Panc1 (cell line): ENCODE measurements at regions not wholly inside any gene's neighbourhood (a gene's known extent, or its start where the extent isn't known, plus 50 kb on each side); places are given as distances from the start of the nearest gene placed in this dataset.

Source experiments
- ATAC-seq: fragments of 200-7000 bp; cut with Tn5 transposase; 2 replicates; pipeline ENCODE4 v1.9.1; 2020; ENCODE audit warnings: mild to moderate bottlenecking, moderate library complexity
- BruUV-seq: library from RNA; stranded (reverse); fragments of 400-500 nt; replicated peaks from 2 replicates; lab custom pipeline; 2021; lab: Mats Ljungman, UMichigan
- CTCF ChIA-PET: fragments of 300-600 bp; sonication (Branson Sonifier 250); formaldehyde crosslinking; loops from one replicate; lab custom pipeline; 2022; ENCODE audit warnings: antibody characterized with exemption; lab: Charles Lee
- POLR2A ChIA-PET: fragments of 300-600 bp; sonication (Branson Sonifier 250); formaldehyde crosslinking; loops from one replicate; lab custom pipeline; 2022; ENCODE audit warnings: antibody characterized with exemption; lab: Charles Lee
- DNase-seq: peaks from one replicate; pipeline ENCODE4 v3.0.0-alpha.2; 2010; ENCODE audit warnings: low read depth, low spot score
- H3K27ac ChIP-seq: 2 replicates; pipeline ENCODE4 v1.5.1; 2011; ENCODE audit warnings: mild to moderate bottlenecking, low read length, inconsistent platforms
- H3K27me3 ChIP-seq: fragments of 200-500 bp; sonication (Bioruptor generic); 2 replicates; pipeline ENCODE4 v1.6.0; 2014; ENCODE audit warnings: low read length, inconsistent platforms; ENCODE audit not compliant: control insufficient read depth, insufficient read depth
- H3K36me3 ChIP-seq: fragments of 200-500 bp; sonication (Bioruptor generic); 2 replicates; pipeline ENCODE4 v1.5.1; 2014; ENCODE audit warnings: inconsistent platforms, mild to moderate bottlenecking, low read length, moderate library complexity; ENCODE audit not compliant: control insufficient read depth, insufficient read depth
- H3K4me1 ChIP-seq: 2 replicates; pipeline ENCODE4 v1.5.1; 2011; ENCODE audit warnings: inconsistent platforms, mild to moderate bottlenecking, low read length, moderate library complexity; ENCODE audit not compliant: control insufficient read depth, insufficient read depth
- H3K4me3 ChIP-seq, 2 experiments: 2 replicates each; pipeline ENCODE4 v1.5.1; 2011 to 2012; ENCODE audit warnings: low read depth in 2 of 2, low read length in 2 of 2, mild to moderate bottlenecking in 2 of 2, inconsistent platforms in 1 of 2, moderate library complexity in 1 of 2
- H3K9me3 ChIP-seq: fragments of 200-500 bp; sonication (Bioruptor generic); 2 replicates; pipeline ENCODE4 v1.5.1; 2014; ENCODE audit warnings: low read depth, mild to moderate bottlenecking, inconsistent platforms, low read length, moderate library complexity; ENCODE audit not compliant: control insufficient read depth, insufficient read depth
- POLR2AphosphoS5 ChIP-seq: IDR thresholded peaks from 2 replicates; pipeline ENCODE4 v1.6.1; 2012; ENCODE audit warnings: mild to moderate bottlenecking, low read depth, low read length, moderate library complexity
- SIN3A ChIP-seq: IDR thresholded peaks from 2 replicates; pipeline ENCODE4 v1.6.1; 2012; ENCODE audit warnings: low read depth, mild to moderate bottlenecking, low read length, moderate library complexity, borderline replicate concordance; ENCODE audit not compliant: insufficient read depth
- TCF7L2 ChIP-seq: IDR thresholded peaks from 2 replicates; pipeline ENCODE4 v1.6.1; 2011; ENCODE audit warnings: mild to moderate bottlenecking, low read depth, low read length, inconsistent platforms
- in situ Hi-C: cut with HindIII; loops from 2 replicates; pipeline ENCODE4 v1.10.0; 2016; ENCODE audit warnings: low sequenced_read_pairs, low pct_unique_long_range_greater_than_20kb
- intact Hi-C: fragments of 100-400 bp; cut with micrococcal nuclease; formaldehyde crosslinking; loops from one replicate; pipeline ENCODE4 v1.10.0; 2022; ENCODE audit not compliant: unreplicated experiment
- TF ChIP-seq, protein P1 (sequence below): fragments of 450-650 bp; IDR thresholded peaks from 2 replicates; pipeline ENCODE4 v1.5.1; 2017; ENCODE audit warnings: mild to moderate bottlenecking
- TF ChIP-seq, protein P2 (sequence below), 2 experiments: IDR thresholded peaks; 2 replicates each; pipeline ENCODE4 v1.6.1; 2011 to 2012; ENCODE audit warnings: low read depth in 2 of 2, control low read depth in 1 of 2, low read length in 1 of 2, mild to moderate bottlenecking in 1 of 2, moderate library complexity in 1 of 2; ENCODE audit not compliant: insufficient read depth in 1 of 2

DNA sequence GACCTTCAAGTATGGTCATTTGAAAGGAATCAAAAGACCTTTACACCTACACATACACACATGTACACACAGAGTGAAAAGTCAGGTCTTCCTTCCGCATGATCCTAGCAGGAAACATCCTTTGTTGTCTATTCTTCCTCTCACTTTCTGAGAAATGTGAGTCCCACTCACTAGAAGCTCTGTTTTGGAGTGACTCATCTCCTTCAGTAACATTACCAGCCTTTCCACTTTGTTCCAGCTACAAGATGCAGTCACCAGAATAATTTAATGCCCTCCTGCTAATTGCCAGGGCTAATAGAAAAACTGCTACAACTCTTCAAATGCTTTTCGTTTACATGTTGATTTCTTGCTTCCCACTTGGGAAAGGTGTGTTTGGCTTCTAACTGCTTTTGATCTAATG, 417.3 kb downstream of the RASEF start:
- no peak for ATAC-seq
- intact Hi-C loops, result no loop called here
- POLR2A ChIA-PET, result no interaction called here

DNA sequence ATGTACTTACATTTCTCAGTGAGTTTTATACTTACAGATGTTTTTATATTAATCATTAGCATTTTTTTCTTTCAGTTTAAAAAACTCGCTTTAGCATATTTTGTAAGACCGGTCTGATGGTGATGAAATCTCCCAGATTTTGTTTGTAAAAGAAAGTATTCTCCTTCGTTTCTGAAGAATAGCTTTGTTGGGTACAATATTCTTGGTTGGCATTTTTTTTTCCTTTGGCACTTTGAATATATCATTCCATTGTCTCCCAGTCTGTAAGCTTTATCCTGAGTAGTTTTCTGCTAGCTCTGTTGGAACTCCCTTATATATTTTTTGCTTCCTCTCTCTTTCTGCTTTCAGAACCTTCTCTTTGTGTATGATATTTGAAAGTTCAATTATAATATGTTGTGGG, 412.6 kb downstream of the RASEF start:
- no peak for TF ChIP-seq POLR2AphosphoS5
- no peak for TF ChIP-seq TCF7L2
- TF ChIP-seq, protein P1, sequence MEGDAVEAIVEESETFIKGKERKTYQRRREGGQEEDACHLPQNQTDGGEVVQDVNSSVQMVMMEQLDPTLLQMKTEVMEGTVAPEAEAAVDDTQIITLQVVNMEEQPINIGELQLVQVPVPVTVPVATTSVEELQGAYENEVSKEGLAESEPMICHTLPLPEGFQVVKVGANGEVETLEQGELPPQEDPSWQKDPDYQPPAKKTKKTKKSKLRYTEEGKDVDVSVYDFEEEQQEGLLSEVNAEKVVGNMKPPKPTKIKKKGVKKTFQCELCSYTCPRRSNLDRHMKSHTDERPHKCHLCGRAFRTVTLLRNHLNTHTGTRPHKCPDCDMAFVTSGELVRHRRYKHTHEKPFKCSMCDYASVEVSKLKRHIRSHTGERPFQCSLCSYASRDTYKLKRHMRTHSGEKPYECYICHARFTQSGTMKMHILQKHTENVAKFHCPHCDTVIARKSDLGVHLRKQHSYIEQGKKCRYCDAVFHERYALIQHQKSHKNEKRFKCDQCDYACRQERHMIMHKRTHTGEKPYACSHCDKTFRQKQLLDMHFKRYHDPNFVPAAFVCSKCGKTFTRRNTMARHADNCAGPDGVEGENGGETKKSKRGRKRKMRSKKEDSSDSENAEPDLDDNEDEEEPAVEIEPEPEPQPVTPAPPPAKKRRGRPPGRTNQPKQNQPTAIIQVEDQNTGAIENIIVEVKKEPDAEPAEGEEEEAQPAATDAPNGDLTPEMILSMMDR, result no peak
- TF ChIP-seq, protein P2, sequence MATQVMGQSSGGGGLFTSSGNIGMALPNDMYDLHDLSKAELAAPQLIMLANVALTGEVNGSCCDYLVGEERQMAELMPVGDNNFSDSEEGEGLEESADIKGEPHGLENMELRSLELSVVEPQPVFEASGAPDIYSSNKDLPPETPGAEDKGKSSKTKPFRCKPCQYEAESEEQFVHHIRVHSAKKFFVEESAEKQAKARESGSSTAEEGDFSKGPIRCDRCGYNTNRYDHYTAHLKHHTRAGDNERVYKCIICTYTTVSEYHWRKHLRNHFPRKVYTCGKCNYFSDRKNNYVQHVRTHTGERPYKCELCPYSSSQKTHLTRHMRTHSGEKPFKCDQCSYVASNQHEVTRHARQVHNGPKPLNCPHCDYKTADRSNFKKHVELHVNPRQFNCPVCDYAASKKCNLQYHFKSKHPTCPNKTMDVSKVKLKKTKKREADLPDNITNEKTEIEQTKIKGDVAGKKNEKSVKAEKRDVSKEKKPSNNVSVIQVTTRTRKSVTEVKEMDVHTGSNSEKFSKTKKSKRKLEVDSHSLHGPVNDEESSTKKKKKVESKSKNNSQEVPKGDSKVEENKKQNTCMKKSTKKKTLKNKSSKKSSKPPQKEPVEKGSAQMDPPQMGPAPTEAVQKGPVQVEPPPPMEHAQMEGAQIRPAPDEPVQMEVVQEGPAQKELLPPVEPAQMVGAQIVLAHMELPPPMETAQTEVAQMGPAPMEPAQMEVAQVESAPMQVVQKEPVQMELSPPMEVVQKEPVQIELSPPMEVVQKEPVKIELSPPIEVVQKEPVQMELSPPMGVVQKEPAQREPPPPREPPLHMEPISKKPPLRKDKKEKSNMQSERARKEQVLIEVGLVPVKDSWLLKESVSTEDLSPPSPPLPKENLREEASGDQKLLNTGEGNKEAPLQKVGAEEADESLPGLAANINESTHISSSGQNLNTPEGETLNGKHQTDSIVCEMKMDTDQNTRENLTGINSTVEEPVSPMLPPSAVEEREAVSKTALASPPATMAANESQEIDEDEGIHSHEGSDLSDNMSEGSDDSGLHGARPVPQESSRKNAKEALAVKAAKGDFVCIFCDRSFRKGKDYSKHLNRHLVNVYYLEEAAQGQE (IDR thresholded peaks at IDR 0.05; ENCODE audit: insufficient read depth in 1 of 2, low read depth in 2 of 2, low read length in 1 of 2), result no peak
- no peak for TF ChIP-seq SIN3A
- ChIA-PET POLR2A (no interaction called here), CTCF (no interaction called here)
- Histone ChIP-seq H3K4me1 (no peaks in the 10 kb centered on the region), H3K27me3 (no peaks in the 10 kb centered on the region), H3K27ac (no peak overlapping the region), H3K36me3 (no peaks in the 10 kb centered on the region), H3K9me3 (no peaks in the 10 kb centered on the region), H3K4me3 (no peak overlapping the region)
- in situ Hi-C loops (no loop called here), intact Hi-C loops (no loop called here)
- BruUV-seq, result no TSS peak
- DNase-seq (no peak), ATAC-seq (no peak)

More for the DNA sequence above, 417.3 kb downstream of the RASEF start:
- H3K27me3 ChIP-seq, result no peaks in the 10 kb centered on the region
- in situ Hi-C loops, result no loop called here
- DNase-seq, result no peak
- CTCF ChIA-PET, result no interaction called here
- TF ChIP-seq SIN3A (no peak), POLR2AphosphoS5 (no peak), TCF7L2 (no peak)
- TF ChIP-seq, protein P2 (IDR thresholded peaks at IDR 0.05; ENCODE audit: insufficient read depth in 1 of 2, low read depth in 2 of 2, low read length in 1 of 2), result no peak
- TF ChIP-seq, protein P1, result no peak
- no peaks in the 10 kb centered on the region for H3K4me1 ChIP-seq
- no peak overlapping the region for H3K4me3 ChIP-seq
- no peaks in the 10 kb centered on the region for H3K36me3 ChIP-seq
- no TSS peak for BruUV-seq
- H3K9me3 ChIP-seq, result no peaks in the 10 kb centered on the region
- no peak overlapping the region for H3K27ac ChIP-seq
